WERI-Rb-1 (cell line): ENCODE measurements at regions not wholly inside any gene's neighbourhood (a gene's known extent, or its start where the extent isn't known, plus 50 kb on each side); places are given as distances from the start of the nearest gene placed in this dataset.

Experiments
- DNase-seq: peaks from one replicate; pipeline ENCODE4 v3.0.0-alpha.2; 2020
- H3K27ac ChIP-seq: fragments of 250-450 bp; sonication (Bioruptor Pico); 2 replicates; pipeline ENCODE4 v1.5.1; 2020; ENCODE audit warnings: mild to moderate bottlenecking, moderate library complexity
- H3K27me3 ChIP-seq: fragments of 250-450 bp; sonication (Bioruptor Pico); 2 replicates; pipeline ENCODE4 v1.5.1; 2021; ENCODE audit warnings: mild to moderate bottlenecking, low read depth, moderate library complexity; ENCODE audit not compliant: insufficient read depth, severe bottlenecking
- H3K36me3 ChIP-seq: fragments of 250-450 bp; sonication (Bioruptor Pico); 2 replicates; pipeline ENCODE4 v1.5.1; 2020; ENCODE audit warnings: mild to moderate bottlenecking, moderate library complexity
- H3K4me3 ChIP-seq: 2 replicates; pipeline ENCODE4 v1.5.1; 2011; ENCODE audit warnings: low read depth, mild to moderate bottlenecking, control low read depth, low read length
- H3K9me3 ChIP-seq: fragments of 250-450 bp; sonication (Bioruptor Pico); 2 replicates; pipeline ENCODE4 v1.5.1; 2021; ENCODE audit warnings: mild to moderate bottlenecking, moderate library complexity; ENCODE audit not compliant: severe bottlenecking
- TF ChIP-seq, protein P1 (sequence below): IDR thresholded peaks from 2 replicates; pipeline ENCODE4 v1.5.1; 2011; ENCODE audit warnings: low read depth, mild to moderate bottlenecking, control low read depth, inconsistent platforms, low read length

DNA sequence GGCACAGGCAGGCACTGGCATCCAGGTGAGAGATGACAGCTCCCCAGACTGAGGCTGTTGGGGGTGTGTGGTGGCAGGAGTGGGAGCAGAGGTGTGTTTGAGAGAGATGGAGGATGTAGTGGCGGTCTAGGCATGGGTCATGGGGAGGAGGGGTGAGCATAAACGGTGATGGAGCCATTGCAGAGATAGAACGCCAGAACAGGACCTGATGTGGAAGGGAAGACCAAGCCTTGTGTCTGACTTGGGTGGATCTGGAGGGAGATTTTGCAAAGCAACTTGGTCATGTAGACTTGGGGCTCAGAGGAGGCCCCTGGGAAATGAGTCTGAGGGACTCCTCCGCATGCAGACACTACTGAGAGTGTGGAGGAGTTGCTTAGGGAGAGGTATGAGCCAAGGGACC lies 50.0 kb upstream of the CLDN5 start:
- TF ChIP-seq, protein P1, sequence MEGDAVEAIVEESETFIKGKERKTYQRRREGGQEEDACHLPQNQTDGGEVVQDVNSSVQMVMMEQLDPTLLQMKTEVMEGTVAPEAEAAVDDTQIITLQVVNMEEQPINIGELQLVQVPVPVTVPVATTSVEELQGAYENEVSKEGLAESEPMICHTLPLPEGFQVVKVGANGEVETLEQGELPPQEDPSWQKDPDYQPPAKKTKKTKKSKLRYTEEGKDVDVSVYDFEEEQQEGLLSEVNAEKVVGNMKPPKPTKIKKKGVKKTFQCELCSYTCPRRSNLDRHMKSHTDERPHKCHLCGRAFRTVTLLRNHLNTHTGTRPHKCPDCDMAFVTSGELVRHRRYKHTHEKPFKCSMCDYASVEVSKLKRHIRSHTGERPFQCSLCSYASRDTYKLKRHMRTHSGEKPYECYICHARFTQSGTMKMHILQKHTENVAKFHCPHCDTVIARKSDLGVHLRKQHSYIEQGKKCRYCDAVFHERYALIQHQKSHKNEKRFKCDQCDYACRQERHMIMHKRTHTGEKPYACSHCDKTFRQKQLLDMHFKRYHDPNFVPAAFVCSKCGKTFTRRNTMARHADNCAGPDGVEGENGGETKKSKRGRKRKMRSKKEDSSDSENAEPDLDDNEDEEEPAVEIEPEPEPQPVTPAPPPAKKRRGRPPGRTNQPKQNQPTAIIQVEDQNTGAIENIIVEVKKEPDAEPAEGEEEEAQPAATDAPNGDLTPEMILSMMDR: no peak
- H3K9me3 ChIP-seq: no peaks in the 10 kb centered on the region
- no peaks in the 10 kb centered on the region for H3K27me3 ChIP-seq
- H3K4me3 ChIP-seq: no peak overlapping the region
- no peak overlapping the region for H3K27ac ChIP-seq
- DNase-seq: no peak
- H3K36me3 ChIP-seq: no peaks in the 10 kb centered on the region

DNA sequence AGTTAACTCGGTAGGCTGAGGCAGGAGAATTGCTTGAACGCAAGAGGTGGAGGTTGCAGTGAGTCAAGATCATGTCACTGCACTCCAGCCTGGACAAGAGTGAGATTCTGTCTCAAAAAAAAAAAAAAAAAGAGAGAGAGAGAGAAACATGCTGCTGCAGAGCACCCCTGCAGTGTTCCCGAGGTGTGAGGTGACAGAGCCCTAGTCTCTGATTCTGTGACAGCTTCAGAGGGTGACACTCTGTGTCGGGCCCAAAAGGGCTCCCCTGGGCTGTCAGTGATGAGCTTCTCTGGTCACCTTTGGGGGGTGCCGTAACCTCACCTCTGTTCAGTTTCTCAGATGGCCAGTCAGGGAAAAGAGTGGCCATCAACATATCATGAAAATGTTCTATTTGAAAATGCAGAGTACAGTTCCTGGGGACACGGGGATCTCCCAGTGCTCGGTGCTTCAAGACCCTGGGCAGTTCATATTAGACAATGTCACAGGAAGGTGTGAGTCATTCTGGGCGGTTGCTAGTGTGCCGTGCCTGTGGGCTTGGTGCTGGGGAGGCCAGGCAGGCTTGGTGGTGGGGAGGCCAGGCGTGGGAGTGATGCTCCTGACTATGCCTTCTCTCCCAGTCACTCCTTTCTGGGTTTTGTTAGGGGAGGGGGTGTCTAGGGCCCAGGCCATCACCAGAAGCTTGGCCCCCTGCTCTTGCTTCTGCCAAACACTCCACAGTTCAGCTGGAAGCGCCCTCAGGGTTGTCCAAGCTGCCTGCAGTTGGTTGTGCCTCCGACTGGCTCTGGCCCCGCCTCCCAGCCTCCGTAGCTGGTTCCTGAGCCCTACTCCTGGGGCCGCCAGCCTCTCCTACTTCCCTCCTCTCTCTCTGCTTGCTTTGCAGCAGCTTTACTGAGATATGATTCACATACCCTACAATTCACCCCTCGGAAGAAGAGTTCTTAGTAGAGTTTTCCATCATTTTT lies 52.5 kb upstream of the CLDN5 start:
- Histone ChIP-seq H3K27ac (no peak overlapping the region), H3K27me3 (no peaks in the 10 kb centered on the region), H3K4me3 (no peak overlapping the region), H3K36me3 (no peaks in the 10 kb centered on the region), H3K9me3 (no peaks in the 10 kb centered on the region)
- no peak for DNase-seq
- TF ChIP-seq, protein P1: no peak

DNA sequence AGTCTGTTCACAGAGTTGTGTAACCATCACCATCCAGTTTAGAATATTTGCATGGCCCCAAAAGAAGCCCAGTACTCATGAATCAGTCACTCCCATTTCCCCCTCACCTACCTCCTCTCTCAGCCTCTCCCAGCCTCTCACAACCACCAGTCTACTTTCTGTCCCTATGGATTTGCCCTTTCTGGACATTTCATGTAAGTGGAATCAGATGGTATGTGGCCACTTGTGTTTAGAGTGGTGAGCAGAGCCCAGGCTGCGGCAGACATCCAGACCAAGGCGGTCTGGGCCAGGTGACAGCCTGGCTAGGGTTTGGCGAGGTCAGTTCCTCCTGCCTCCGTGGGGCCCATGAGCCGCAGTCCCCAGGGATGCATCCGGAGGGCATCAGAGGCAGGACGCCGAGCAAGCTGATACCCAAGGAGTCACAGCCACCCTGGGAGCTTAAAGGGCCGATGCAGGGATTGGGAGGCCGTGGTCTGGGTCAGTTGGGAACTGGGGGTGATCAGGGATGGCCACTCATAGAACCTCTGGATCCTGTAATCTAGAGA lies 53.3 kb upstream of the CLDN5 start:
- TF ChIP-seq, protein P1: no peak

DNA sequence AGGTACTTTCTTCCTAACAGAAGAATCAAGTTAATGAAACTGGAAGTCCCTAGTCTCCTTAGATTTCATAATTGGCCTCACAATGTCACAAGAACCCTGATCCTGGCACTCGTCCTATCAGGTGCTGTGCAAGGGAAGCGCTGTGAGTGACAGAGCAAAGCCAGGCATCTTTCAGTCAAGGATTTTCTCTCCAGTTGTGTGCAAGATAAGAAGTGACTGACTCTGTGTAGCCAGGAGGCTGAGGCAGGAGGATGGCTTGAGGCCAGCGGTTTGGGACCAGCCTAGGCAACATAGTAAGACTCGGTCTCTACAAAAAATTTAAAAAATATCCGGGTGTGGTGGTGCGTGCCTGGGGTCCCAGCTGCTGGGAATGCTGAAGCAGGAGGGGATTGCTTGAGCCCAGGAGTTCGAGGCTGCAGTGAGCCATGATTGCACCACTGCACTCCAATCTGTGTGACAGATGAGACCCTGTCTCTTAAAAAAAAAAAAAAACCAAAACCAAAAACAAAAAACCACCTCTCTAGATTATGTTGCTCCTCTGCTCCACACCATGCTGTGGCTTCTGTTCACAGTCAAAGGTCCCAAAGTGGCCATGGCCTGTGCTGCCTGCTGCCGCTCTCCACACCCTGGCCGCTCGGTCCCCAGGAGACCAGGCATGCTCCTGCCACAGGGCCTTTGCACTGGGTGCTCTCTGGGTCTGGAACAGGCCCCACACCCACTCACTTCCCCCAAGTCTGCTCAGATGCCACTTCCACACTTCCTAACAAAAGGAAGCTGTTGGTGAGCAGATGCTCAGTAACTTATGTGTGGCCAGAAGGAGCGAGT lies 54.2 kb upstream of the CLDN5 start:
- TF ChIP-seq, protein P1: no peak
- H3K9me3 ChIP-seq: no peaks in the 10 kb centered on the region

More for the DNA sequence above, 53.3 kb upstream of the CLDN5 start:
- H3K36me3 ChIP-seq: no peaks in the 10 kb centered on the region
- no peaks in the 10 kb centered on the region for H3K9me3 ChIP-seq
- no peaks in the 10 kb centered on the region for H3K27me3 ChIP-seq
- no peak for DNase-seq
- H3K27ac ChIP-seq: no peak overlapping the region
- no peak overlapping the region for H3K4me3 ChIP-seq

DNA sequence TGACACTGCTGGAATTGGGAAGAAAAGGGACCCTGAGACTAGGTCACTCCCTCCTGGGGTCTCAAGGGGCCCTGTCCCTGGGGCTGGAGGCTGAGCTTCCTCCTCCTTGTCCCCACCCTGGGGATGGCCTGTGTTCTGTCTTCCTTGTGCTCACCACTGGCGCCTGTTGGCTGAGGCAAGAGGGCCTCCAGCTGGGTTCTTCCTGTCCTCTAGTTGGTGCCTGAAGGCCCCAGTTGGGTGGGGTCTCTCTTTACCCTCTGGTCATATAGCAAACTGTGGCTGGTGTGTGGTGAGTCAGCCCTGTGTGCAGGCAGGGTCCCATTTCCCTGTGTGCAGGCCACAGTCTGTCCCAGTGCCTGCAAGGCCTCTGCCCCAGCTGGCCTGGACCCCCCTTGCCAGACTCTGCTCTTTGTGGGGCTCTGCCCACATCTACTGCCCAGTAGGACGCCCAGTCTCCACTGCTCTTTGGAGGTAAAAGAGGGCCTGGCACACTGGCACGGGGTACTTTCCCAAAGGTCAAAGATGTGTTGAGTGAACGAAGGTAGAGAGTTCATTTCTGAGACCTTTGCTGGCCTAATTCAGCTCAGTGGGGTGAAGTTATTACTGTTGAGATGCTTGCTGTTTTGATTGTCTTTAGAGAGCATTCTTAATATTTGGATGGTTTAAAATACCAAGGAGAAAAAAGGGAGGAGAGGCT lies 55.1 kb upstream of the CLDN5 start:
- Histone ChIP-seq H3K27me3 (no peaks in the 10 kb centered on the region), H3K9me3 (no peaks in the 10 kb centered on the region), H3K4me3 (no peak overlapping the region), H3K27ac (no peak overlapping the region), H3K36me3 (no peaks in the 10 kb centered on the region)
- DNase-seq: no peak
- TF ChIP-seq, protein P1: no peak

More for the DNA sequence above, 54.2 kb upstream of the CLDN5 start:
- H3K27me3 ChIP-seq: no peaks in the 10 kb centered on the region
- no peak overlapping the region for H3K4me3 ChIP-seq
- no peak for DNase-seq
- no peaks in the 10 kb centered on the region for H3K36me3 ChIP-seq
- no peak overlapping the region for H3K27ac ChIP-seq
